ENCODE measurements at regions not wholly inside any gene's neighbourhood (a gene's known extent, or its start where the extent isn't known, plus 50 kb on each side); places are given as distances from the start of the nearest gene placed in this dataset.

- TF ChIP-seq EZH2 (IDR thresholded peaks at IDR 0.05; ENCODE audit: borderline replicate concordance) (no peak), CTCF (IDR thresholded peaks at IDR 0.05; ENCODE audit: poor library complexity) (no peak), EZH2phosphoT487 (IDR thresholded peaks at IDR 0.05; ENCODE audit: low read depth, severe bottlenecking, unreplicated experiment) (no peak)
These were observed 90.9 kb downstream of the SYNE3 start for GRCh38 chr14:95425369-95426115.
